ENCODE measurements at regions not wholly inside any gene's neighbourhood (a gene's known extent, or its start where the extent isn't known, plus 50 kb on each side); places are given as distances from the start of the nearest gene placed in this dataset.

- FAIRE-seq (no peak), DNase-seq (ENCODE audit: insufficient read length, low spot score) (no peak)
- TF ChIP-seq POLR2A (IDR thresholded peaks at IDR 0.05; ENCODE audit: low read depth, low read length), result no peak
Observed at GRCh38 chr4:41480896-41481311, 57.1 kb upstream of the LIMCH1 start.

DNA sequence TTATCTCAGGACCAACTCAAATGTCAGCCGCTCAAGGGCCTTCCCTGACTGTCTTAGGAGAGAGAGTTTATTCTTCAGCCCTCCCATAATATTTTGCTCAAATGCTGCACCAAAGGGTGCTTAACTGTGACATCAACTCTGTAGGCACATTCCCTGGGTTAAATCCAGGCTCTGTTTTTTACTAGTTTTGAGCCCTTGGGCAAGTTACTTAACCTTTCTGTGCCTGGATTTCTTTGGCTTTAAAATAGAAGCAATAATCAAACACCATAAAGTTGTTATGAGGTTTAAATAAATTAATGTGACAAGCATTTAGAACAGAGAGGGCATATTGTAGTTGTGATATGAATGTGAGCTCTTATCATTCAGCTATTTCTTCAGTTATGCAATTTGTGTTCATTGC, 54.2 kb upstream of the LIMCH1 start:
- DNase-seq (ENCODE audit: insufficient read length, low spot score) (no peak), FAIRE-seq (no peak)
- no peak for TF ChIP-seq POLR2A (IDR thresholded peaks at IDR 0.05; ENCODE audit: low read depth, low read length)

GRCh38 chr4:41485041-41485440, 52.9 kb upstream of the LIMCH1 start:
- no peak for DNase-seq (ENCODE audit: insufficient read length, low spot score)
- FAIRE-seq, result no peak
- no peak for TF ChIP-seq POLR2A (IDR thresholded peaks at IDR 0.05; ENCODE audit: low read depth, low read length)

GRCh38 chr4:41487868-41488440, 50.0 kb upstream of the LIMCH1 start:
- FAIRE-seq (no peak), DNase-seq (ENCODE audit: insufficient read length, low spot score) (no peak)
- TF ChIP-seq POLR2A (IDR thresholded peaks at IDR 0.05; ENCODE audit: low read depth, low read length), result no peak

Measured in H54 (cell line).